ENCODE measurements at regions not wholly inside any gene's neighbourhood (a gene's known extent, or its start where the extent isn't known, plus 50 kb on each side); places are given as distances from the start of the nearest gene placed in this dataset.

- POLR2A ChIA-PET: no interaction called here
- Mint-ChIP-seq H3K9me3 (peaks cover 2% of the 10 kb centered on the region), H3K4me3 (no peak overlapping the region), H3K4me1 (no peaks in the 10 kb centered on the region), H3K27me3 (no peaks in the 10 kb centered on the region), H3K27ac (no peak overlapping the region), H3K36me3 (ENCODE audit: low read depth) (no peaks in the 10 kb centered on the region)
- CTCF ChIA-PET: no interaction called here
- no peak for DNase-seq
These were observed 456.5 kb upstream of the CNTN5 start for GRCh38 chr11:98564233-98564632.

- H3K36me3 Mint-ChIP-seq (ENCODE audit: low read depth): no peaks in the 10 kb centered on the region
- CTCF ChIA-PET: no interaction called here
- POLR2A ChIA-PET: no interaction called here
- H3K4me1 Mint-ChIP-seq: no peaks in the 10 kb centered on the region
- no peaks in the 10 kb centered on the region for H3K27me3 Mint-ChIP-seq
- DNase-seq: no peak
- H3K27ac Mint-ChIP-seq: no peak overlapping the region
- peaks cover 2% of the 10 kb centered on the region for H3K9me3 Mint-ChIP-seq
- H3K4me3 Mint-ChIP-seq: no peak overlapping the region
These were observed 455.9 kb upstream of the CNTN5 start for GRCh38 chr11:98564881-98565280.

GRCh38 chr11:98565311-98565710, 455.4 kb upstream of the CNTN5 start:
- no peak for DNase-seq
- H3K36me3 Mint-ChIP-seq (ENCODE audit: low read depth): no peaks in the 10 kb centered on the region
- ChIA-PET CTCF (no interaction called here), POLR2A (no interaction called here)
- H3K9me3 Mint-ChIP-seq: peaks cover 2% of the 10 kb centered on the region
- no peak overlapping the region for H3K27ac Mint-ChIP-seq
- H3K4me3 Mint-ChIP-seq: no peak overlapping the region
- H3K4me1 Mint-ChIP-seq: no peaks in the 10 kb centered on the region
- no peaks in the 10 kb centered on the region for H3K27me3 Mint-ChIP-seq

- ChIA-PET CTCF (no interaction called here), POLR2A (no interaction called here)
- Mint-ChIP-seq H3K27ac (no peak overlapping the region), H3K36me3 (ENCODE audit: low read depth) (no peaks in the 10 kb centered on the region), H3K4me3 (no peak overlapping the region), H3K27me3 (no peaks in the 10 kb centered on the region), H3K9me3 (peaks cover 2% of the 10 kb centered on the region), H3K4me1 (no peaks in the 10 kb centered on the region)
- no peak for DNase-seq
These were observed 453.8 kb upstream of the CNTN5 start for GRCh38 chr11:98566978-98567377.

GRCh38 chr11:98568013-98568412, 452.7 kb upstream of the CNTN5 start:
- Mint-ChIP-seq H3K36me3 (ENCODE audit: low read depth) (no peaks in the 10 kb centered on the region), H3K9me3 (peaks cover 2% of the 10 kb centered on the region), H3K4me1 (no peaks in the 10 kb centered on the region), H3K27me3 (no peaks in the 10 kb centered on the region), H3K4me3 (no peak overlapping the region), H3K27ac (no peak overlapping the region)
- DNase-seq: no peak
- POLR2A ChIA-PET: no interaction called here
- CTCF ChIA-PET: no interaction called here

- ChIA-PET CTCF (no interaction called here), POLR2A (no interaction called here)
- H3K27me3 Mint-ChIP-seq: no peaks in the 10 kb centered on the region
- H3K9me3 Mint-ChIP-seq: peaks cover 3% of the 10 kb centered on the region
- H3K36me3 Mint-ChIP-seq (ENCODE audit: low read depth): no peaks in the 10 kb centered on the region
- no peak overlapping the region for H3K4me3 Mint-ChIP-seq
- DNase-seq: no peak
- H3K4me1 Mint-ChIP-seq: no peaks in the 10 kb centered on the region
- no peak overlapping the region for H3K27ac Mint-ChIP-seq
These were observed 447.8 kb upstream of the CNTN5 start for GRCh38 chr11:98572941-98573340.

- DNase-seq: no peak
- ChIA-PET CTCF (no interaction called here), POLR2A (no interaction called here)
- Mint-ChIP-seq H3K4me3 (no peak overlapping the region), H3K4me1 (no peaks in the 10 kb centered on the region), H3K36me3 (ENCODE audit: low read depth) (no peaks in the 10 kb centered on the region), H3K27ac (no peak overlapping the region), H3K9me3 (peaks cover 3% of the 10 kb centered on the region), H3K27me3 (no peaks in the 10 kb centered on the region)
These were observed 432.9 kb upstream of the CNTN5 start for GRCh38 chr11:98587884-98588283.

GRCh38 chr11:98589967-98590366, 430.8 kb upstream of the CNTN5 start:
- DNase-seq: no peak
- no peak overlapping the region for H3K27ac Mint-ChIP-seq
- CTCF ChIA-PET: no interaction called here
- POLR2A ChIA-PET: no interaction called here
- H3K4me1 Mint-ChIP-seq: no peaks in the 10 kb centered on the region
- no peaks in the 10 kb centered on the region for H3K36me3 Mint-ChIP-seq (ENCODE audit: low read depth)
- peaks cover 3% of the 10 kb centered on the region for H3K9me3 Mint-ChIP-seq
- H3K4me3 Mint-ChIP-seq: no peak overlapping the region
- H3K27me3 Mint-ChIP-seq: no peaks in the 10 kb centered on the region

GRCh38 chr11:98600103-98600502, 420.6 kb upstream of the CNTN5 start:
- no peaks in the 10 kb centered on the region for H3K4me1 Mint-ChIP-seq
- peaks cover 10% of the 10 kb centered on the region for H3K9me3 Mint-ChIP-seq
- H3K36me3 Mint-ChIP-seq (ENCODE audit: low read depth): no peaks in the 10 kb centered on the region
- CTCF ChIA-PET: no interaction called here
- H3K27me3 Mint-ChIP-seq: no peaks in the 10 kb centered on the region
- POLR2A ChIA-PET: no interaction called here
- no peak for DNase-seq
- H3K4me3 Mint-ChIP-seq: no peak overlapping the region
- no peak overlapping the region for H3K27ac Mint-ChIP-seq

GRCh38 chr11:98600786-98601773, 419.7 kb upstream of the CNTN5 start:
- Mint-ChIP-seq H3K27me3 (no peaks in the 10 kb centered on the region), H3K27ac (no peak overlapping the region), H3K4me3 (no peak overlapping the region), H3K36me3 (ENCODE audit: low read depth) (no peaks in the 10 kb centered on the region), H3K4me1 (no peaks in the 10 kb centered on the region), H3K9me3 (peaks cover 14% of the 10 kb centered on the region)
- CTCF ChIA-PET: no interaction called here
- POLR2A ChIA-PET: no interaction called here
- DNase-seq: no peak

GRCh38 chr11:98616098-98616655, 404.6 kb upstream of the CNTN5 start:
- CTCF ChIA-PET: no interaction called here
- H3K9me3 Mint-ChIP-seq: peaks cover 10% of the 10 kb centered on the region
- POLR2A ChIA-PET: no interaction called here

GRCh38 chr11:98621767-98622166, 399.0 kb upstream of the CNTN5 start:
- peaks cover 13% of the 10 kb centered on the region for H3K9me3 Mint-ChIP-seq
- POLR2A ChIA-PET: no interaction called here
- DNase-seq: no peak

More at GRCh38 chr11:98616098-98616655, 404.6 kb upstream of the CNTN5 start:
- H3K4me3 Mint-ChIP-seq: no peak overlapping the region
- H3K4me1 Mint-ChIP-seq: no peaks in the 10 kb centered on the region
- no peak overlapping the region for H3K27ac Mint-ChIP-seq
- H3K27me3 Mint-ChIP-seq: no peaks in the 10 kb centered on the region
- no peaks in the 10 kb centered on the region for H3K36me3 Mint-ChIP-seq (ENCODE audit: low read depth)
- DNase-seq: no peak

GRCh38 chr11:98625526-98625925, 395.2 kb upstream of the CNTN5 start:
- Mint-ChIP-seq H3K36me3 (ENCODE audit: low read depth) (no peaks in the 10 kb centered on the region), H3K9me3 (peaks cover 4% of the 10 kb centered on the region), H3K4me3 (no peak overlapping the region), H3K4me1 (no peaks in the 10 kb centered on the region), H3K27me3 (no peaks in the 10 kb centered on the region), H3K27ac (no peak overlapping the region)
- ChIA-PET CTCF (no interaction called here), POLR2A (no interaction called here)
- DNase-seq: no peak

More at GRCh38 chr11:98621767-98622166, 399.0 kb upstream of the CNTN5 start:
- no peaks in the 10 kb centered on the region for H3K27me3 Mint-ChIP-seq
- H3K4me3 Mint-ChIP-seq: no peak overlapping the region
- H3K27ac Mint-ChIP-seq: no peak overlapping the region
- CTCF ChIA-PET: no interaction called here
- no peaks in the 10 kb centered on the region for H3K4me1 Mint-ChIP-seq
- H3K36me3 Mint-ChIP-seq (ENCODE audit: low read depth): no peaks in the 10 kb centered on the region

GRCh38 chr11:98630736-98631135, 390.0 kb upstream of the CNTN5 start:
- Mint-ChIP-seq H3K27ac (no peak overlapping the region), H3K27me3 (no peaks in the 10 kb centered on the region), H3K4me3 (no peak overlapping the region), H3K9me3 (peaks cover 4% of the 10 kb centered on the region), H3K4me1 (no peaks in the 10 kb centered on the region), H3K36me3 (ENCODE audit: low read depth) (no peaks in the 10 kb centered on the region)
- ChIA-PET POLR2A (no interaction called here), CTCF (no interaction called here)
- DNase-seq: no peak

All from activated CD4-positive, alpha-beta T cell treated with anti-CD3 and anti-CD28 coated beads, Interleukin-2, amount 10 ng/mL, durations not matched to agents 7 days and 5 days (primary cell).